H1 (cell line): ENCODE measurements at regions not wholly inside any gene's neighbourhood (a gene's known extent, or its start where the extent isn't known, plus 50 kb on each side); places are given as distances from the start of the nearest gene placed in this dataset.
A peak's percentile ranks its signal among the peaks of the same experiment; 100 is the strongest.

Source experiments
- CTCF ChIA-PET: fragments of 300-600 bp; sonication (Branson Sonifier 250); formaldehyde crosslinking; loops from one replicate; lab custom pipeline; 2021; ENCODE audit not compliant: partially characterized antibody; lab: Charles Lee
- POLR2A ChIA-PET: fragments of 300-600 bp; sonication (Branson Sonifier 250); formaldehyde crosslinking; loops from one replicate; lab custom pipeline; 2021; ENCODE audit warnings: inconsistent platforms; ENCODE audit not compliant: partially characterized antibody; lab: Charles Lee
- DNase-seq, 2 experiments: peaks; one replicate each; pipeline versions ENCODE4 v3.0.0 to v3.0.0-alpha.2; 2010 to 2022; ENCODE audit warnings: low spot score in 2 of 2, low read depth in 1 of 2, mixed read lengths in 1 of 2
- FAIRE-seq: peaks from 2 replicates; lab custom pipeline; 2011; peaks lifted over from hg19 to GRCh38; lab: Jason Lieb, UNC
- H2AFZ ChIP-seq: 2 replicates; pipeline ENCODE4 v1.8.1; 2012; ENCODE audit warnings: low read length, inconsistent platforms
- H2AK5ac ChIP-seq: 2 replicates; pipeline ENCODE4 v1.6.1; 2013; ENCODE audit warnings: low read depth, low read length
- H2BK120ac ChIP-seq: replicated peaks from 2 replicates; pipeline ENCODE3; 2013; ENCODE audit warnings: low read depth, low read length, inconsistent platforms
- H2BK12ac ChIP-seq: 2 replicates; pipeline ENCODE4 v1.6.1; 2013; ENCODE audit warnings: low read depth, low read length
- H2BK15ac ChIP-seq: 2 replicates; pipeline ENCODE4 v1.6.1; 2013; ENCODE audit warnings: low read length
- H2BK20ac ChIP-seq: 2 replicates; pipeline ENCODE4 v1.6.1; 2013; ENCODE audit warnings: low read length
- H2BK5ac ChIP-seq: 2 replicates; pipeline ENCODE4 v1.6.1; 2013; ENCODE audit warnings: low read depth, low read length
- H3K14ac ChIP-seq: 2 replicates; pipeline ENCODE4 v1.6.1; 2013; ENCODE audit warnings: inconsistent platforms; ENCODE audit not compliant: insufficient read length
- H3K18ac ChIP-seq: 2 replicates; pipeline ENCODE4 v1.6.1; 2013; ENCODE audit warnings: low read length; ENCODE audit errors: extremely low read depth
- H3K23ac ChIP-seq: 2 replicates; pipeline ENCODE4 v1.6.1; 2013; ENCODE audit warnings: inconsistent platforms; ENCODE audit not compliant: insufficient read length
- H3K23me2 ChIP-seq: 2 replicates; pipeline ENCODE4 v1.6.1; 2013; ENCODE audit warnings: low read depth, low read length
- H3K27ac ChIP-seq: 2 replicates; pipeline ENCODE4 v1.6.1; 2011; ENCODE audit warnings: low read depth, low read length, inconsistent platforms
- H3K27me3 ChIP-seq, 4 experiments: replicated peaks in 1 of 4; 1 replicate in 1 of 4; 2 replicates in 3 of 4; pipeline versions ENCODE4 v1.6.1 to v1.8.1; 2011 to 2013; ENCODE audit warnings: low read length in 3 of 4, mild to moderate bottlenecking in 3 of 4, inconsistent platforms in 2 of 4, mixed read lengths in 2 of 4, moderate library complexity in 1 of 4; ENCODE audit not compliant: control insufficient read depth in 3 of 4, insufficient read depth in 3 of 4; ENCODE audit errors: extremely low read depth in 1 of 4
- H3K36me3 ChIP-seq, 4 experiments: 2 replicates each; pipeline versions ENCODE4 v1.6.1 to v1.8.1; 2011 to 2013; ENCODE audit warnings: mild to moderate bottlenecking in 4 of 4, low read length in 3 of 4, moderate library complexity in 2 of 4, control low read depth in 1 of 4, inconsistent platforms in 1 of 4; ENCODE audit not compliant: insufficient read depth in 4 of 4, control insufficient read depth in 2 of 4
- H3K4ac ChIP-seq: replicated peaks from 2 replicates; pipeline ENCODE3; 2013; ENCODE audit warnings: low read length, low read depth, mixed read lengths, inconsistent platforms; ENCODE audit not compliant: insufficient read length
- H3K4me1 ChIP-seq, 4 experiments: replicated peaks in 1 of 4; 1 replicate in 1 of 4; 2 replicates in 3 of 4; pipeline versions ENCODE4 v1.6.1 to v1.8.1; 2011 to 2013; ENCODE audit warnings: low read length in 3 of 4, inconsistent platforms in 2 of 4, mixed read lengths in 1 of 4; ENCODE audit not compliant: insufficient read depth in 4 of 4, control insufficient read depth in 3 of 4
- H3K4me2 ChIP-seq, 2 experiments: 2 replicates each; pipeline versions ENCODE4 v1.6.1 to v1.8.1; 2011 to 2013; ENCODE audit warnings: low read depth in 2 of 2, low read length in 2 of 2, control low read depth in 1 of 2, inconsistent platforms in 1 of 2, mild to moderate bottlenecking in 1 of 2; ENCODE audit not compliant: insufficient read depth in 1 of 2
- H3K4me3 ChIP-seq, 4 experiments: fragments of 200-600, 300-600 bp in 1 of 4; sonication (generic), shearing (Covaris generic), sonication (Bioruptor Twin) in 1 of 4; 2 replicates each; pipeline versions ENCODE4 v1.5.1 to v1.8.1; 2011 to 2016; ENCODE audit warnings: low read length in 4 of 4, low read depth in 3 of 4, control low read depth in 2 of 4, inconsistent platforms in 2 of 4, mild to moderate bottlenecking in 2 of 4, mixed read lengths in 1 of 4, moderate library complexity in 1 of 4; ENCODE audit not compliant: insufficient read depth in 2 of 4; ENCODE audit errors: extremely low read depth in 1 of 4
- H3K56ac ChIP-seq: replicated peaks from 2 replicates; pipeline ENCODE3; 2013; ENCODE audit warnings: low read depth, mild to moderate bottlenecking, mixed read lengths, low read length, inconsistent platforms; ENCODE audit not compliant: insufficient read length
- H3K79me1 ChIP-seq: 2 replicates; pipeline ENCODE4 v1.6.1; 2013; ENCODE audit warnings: low read depth, low read length, control low read depth
- H3K79me2 ChIP-seq, 2 experiments: 2 replicates each; pipeline versions ENCODE4 v1.6.1 to v1.8.1; 2012 to 2013; ENCODE audit warnings: low read length in 2 of 2, mild to moderate bottlenecking in 2 of 2, inconsistent platforms in 1 of 2; ENCODE audit not compliant: insufficient read depth in 2 of 2, control insufficient read depth in 1 of 2
- H3K9ac ChIP-seq, 4 experiments: replicated peaks in 1 of 4; 1 replicate in 1 of 4; 2 replicates in 3 of 4; pipeline versions ENCODE4 v1.6.1 to v1.8.1; 2011 to 2013; ENCODE audit warnings: low read depth in 3 of 4, low read length in 3 of 4, control low read depth in 2 of 4, mild to moderate bottlenecking in 2 of 4, moderate library complexity in 2 of 4, inconsistent platforms in 1 of 4; ENCODE audit errors: extremely low read depth in 1 of 4
- H3K9me3 ChIP-seq, 2 experiments: 2 replicates each; pipeline versions ENCODE4 v1.6.1 to v1.8.1; 2012 to 2013; ENCODE audit warnings: mild to moderate bottlenecking in 2 of 2, moderate library complexity in 2 of 2, control low read depth in 1 of 2, inconsistent platforms in 1 of 2, low read depth in 1 of 2, low read length in 1 of 2, mixed read lengths in 1 of 2; ENCODE audit not compliant: insufficient read depth in 2 of 2
- H4K20me1 ChIP-seq, 2 experiments: replicated peaks in 1 of 2; 2 replicates each; pipeline versions ENCODE3 to v1.8.1; 2011 to 2013; ENCODE audit warnings: inconsistent platforms in 2 of 2, low read length in 2 of 2, mild to moderate bottlenecking in 1 of 2; ENCODE audit not compliant: insufficient read depth in 2 of 2, control insufficient read depth in 1 of 2
- H4K5ac ChIP-seq: 2 replicates; pipeline ENCODE4 v1.6.1; 2013; ENCODE audit warnings: low read length, low read depth, mixed read lengths, inconsistent platforms; ENCODE audit not compliant: insufficient read length
- H4K8ac ChIP-seq: 2 replicates; pipeline ENCODE4 v1.8.0; 2013; ENCODE audit warnings: mild to moderate bottlenecking, moderate library complexity, low read length, inconsistent platforms; ENCODE audit not compliant: insufficient read depth; ENCODE audit errors: extremely low read depth
- H4K91ac ChIP-seq: replicated peaks from 2 replicates; pipeline ENCODE3; 2013; ENCODE audit warnings: low read length, mixed read lengths, inconsistent platforms; ENCODE audit not compliant: insufficient read length
- CEBPB ChIP-seq: IDR thresholded peaks from 2 replicates; pipeline ENCODE4 v1.6.1; 2012; ENCODE audit warnings: low read depth, low read length
- CTCF ChIP-seq, 3 experiments: IDR thresholded peaks; 1 replicate in 2 of 3; 2 replicates in 1 of 3; pipeline versions ENCODE4 v1.5.1 to v1.6.1; 2011; ENCODE audit warnings: low read length in 3 of 3, mild to moderate bottlenecking in 3 of 3, inconsistent platforms in 2 of 3, low read depth in 1 of 3, moderate library complexity in 1 of 3; ENCODE audit not compliant: insufficient read depth in 1 of 3; ENCODE audit errors: control extremely low read depth in 1 of 3
- RAD21 ChIP-seq, 2 experiments: IDR thresholded peaks in 1 of 2; conservative IDR thresholded peaks in 1 of 2; 2 replicates each; pipeline ENCODE4 v1.6.1; 2011; ENCODE audit warnings: low read depth in 2 of 2, low read length in 2 of 2, improper control_type of control experiment in 1 of 2, inconsistent platforms in 1 of 2, mild to moderate bottlenecking in 1 of 2, moderate library complexity in 1 of 2
- SP1 ChIP-seq: IDR thresholded peaks from 2 replicates; pipeline ENCODE4 v1.6.1; 2011; ENCODE audit warnings: low read depth, low read length
- WGBS, 2 experiments: shearing (Covaris generic) in 1 of 2; methylation state at CpG; one replicate each; pipeline versions ENCODE4 v1.1.6 to v1.1.7; 2013 to 2015; ENCODE audit warnings: low lambda C conversion rate in 2 of 2, mixed read lengths in 2 of 2, inconsistent platforms in 1 of 2, low coverage in 1 of 2, missing lambda C conversion rate in 1 of 2; ENCODE audit not compliant: insufficient replicate concordance in 2 of 2, insufficient coverage in 1 of 2, insufficient read length in 1 of 2; ENCODE audit errors: extremely low coverage in 1 of 2, missing lambda C conversion rate in 1 of 2; 5-methylcytosine and 5-hydroxymethylcytosine counted together

- H2BK15ac ChIP-seq = no peak overlapping the region
- H3K56ac ChIP-seq = no peak overlapping the region
- no peak for DNase-seq
- H3K14ac ChIP-seq = no peak overlapping the region
- no peak overlapping the region for H4K8ac ChIP-seq
- H2BK120ac ChIP-seq = no peak overlapping the region
- CTCF ChIA-PET = interaction anchor here (0.7 to 2.0 kb wide), 15 partner anchors 11 to 1175 kb away, joined by 3 to 5 read pairs (median 3); no protein-coding TSS in a partner anchor
- no peaks in the 10 kb centered on the region for H4K20me1 ChIP-seq
- TF ChIP-seq SP1 (no peak), CEBPB (peak; percentile 99), RAD21 (IDR thresholded peaks at IDR 0.05 in 1 of 2, conservative IDR thresholded peaks at IDR 0.05 in 1 of 2; ENCODE audit: low read depth in 2 of 2, low read length in 2 of 2) (peak; percentile 89 to 90), CTCF (IDR thresholded peaks at IDR 0.05; ENCODE audit: control extremely low read depth in 1 of 3, insufficient read depth in 1 of 3, low read depth in 1 of 3, low read length in 3 of 3) (peak in 2 of 3 experiments; percentile 58 to 65; a peak in 2 of 4 replicates)
- no peaks in the 10 kb centered on the region for H3K79me1 ChIP-seq
- H2BK20ac ChIP-seq = no peak overlapping the region
- H2AK5ac ChIP-seq = no peak overlapping the region
- no peaks in the 10 kb centered on the region for H3K36me3 ChIP-seq
- H3K18ac ChIP-seq = no peak overlapping the region
- H3K23ac ChIP-seq = no peak overlapping the region
- WGBS, 2 experiments = 49% methylated on average over 8 of the region's 8 CpGs; no CpG with 5 or more reads in 1 of the 2 experiments
- H3K27me3 ChIP-seq = no peaks in the 10 kb centered on the region
- no peaks in the 10 kb centered on the region for H3K23me2 ChIP-seq
- H3K4me3 ChIP-seq = 0 out of 8 replicates have a peak overlapping the region, but pooled peaks of 1 of the 4 experiments have one; percentile 12
- peak overlapping the region; percentile 78; the same call in 1 of the 2 replicates for H2AFZ ChIP-seq
- peaks cover 0 to 4% (median 0%) of the 10 kb centered on the region in 4 experiments; a peak in 1 of 7 replicates for H3K4me1 ChIP-seq
- peak overlapping the region; percentile 35 for H4K5ac ChIP-seq
- no peak overlapping the region for H2BK12ac ChIP-seq
- H4K91ac ChIP-seq = no peak overlapping the region
- no peak overlapping the region for H3K27ac ChIP-seq
- H3K9ac ChIP-seq = no peak overlapping the region
- H3K4ac ChIP-seq = no peak overlapping the region
- POLR2A ChIA-PET = no interaction called here
- H3K9me3 ChIP-seq = no peaks in the 10 kb centered on the region
- H3K4me2 ChIP-seq = peak overlapping the region in 1 of 2 experiments; percentile 42; a peak in 2 of 4 replicates
- H2BK5ac ChIP-seq = no peak overlapping the region
- peak; percentile 63 for FAIRE-seq
- H3K79me2 ChIP-seq = no peaks in the 10 kb centered on the region
These were observed 1110.6 kb upstream of the ACVR2A start for GRCh38 chr2:146734042-146734820.
